GM19025 (cell line): ENCODE measurements at regions not wholly inside any gene's neighbourhood (a gene's known extent, or its start where the extent isn't known, plus 50 kb on each side); places are given as distances from the start of the nearest gene placed in this dataset.
"Not testable (repeated sequence)": the region's sequence is repeated elsewhere in the genome, so short reads cannot be mapped to it uniquely, and the experiment has no call there.

Source experiments
- ATAC-seq: cut with Tn5 transposase; IDR thresholded peaks from one replicate; pipeline ENCODE4 v1.9.1; 2021; ENCODE audit warnings: mild to moderate bottlenecking, low read depth, moderate library complexity; ENCODE audit not compliant: unreplicated experiment

DNA sequence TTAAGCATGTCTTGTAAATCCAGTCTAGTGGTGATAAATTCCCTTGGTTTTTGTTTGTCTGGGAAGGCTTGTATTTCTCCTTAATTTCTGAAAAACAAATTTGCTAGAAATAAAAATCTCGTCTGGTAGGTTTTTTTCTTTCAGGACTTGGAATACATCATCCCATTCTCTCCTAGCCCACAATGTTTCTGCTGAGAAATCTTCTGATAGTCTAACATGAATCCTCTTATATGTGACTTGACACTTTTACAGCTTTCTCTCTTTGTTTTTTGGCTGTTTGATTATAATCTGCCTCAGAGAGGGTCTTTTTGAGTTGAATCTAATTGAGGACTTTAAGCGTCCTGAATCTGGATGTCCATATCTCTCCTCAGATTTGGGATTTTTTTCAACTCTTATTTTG, 104.9 kb downstream of the FEM1C start:
- no peak for ATAC-seq

DNA sequence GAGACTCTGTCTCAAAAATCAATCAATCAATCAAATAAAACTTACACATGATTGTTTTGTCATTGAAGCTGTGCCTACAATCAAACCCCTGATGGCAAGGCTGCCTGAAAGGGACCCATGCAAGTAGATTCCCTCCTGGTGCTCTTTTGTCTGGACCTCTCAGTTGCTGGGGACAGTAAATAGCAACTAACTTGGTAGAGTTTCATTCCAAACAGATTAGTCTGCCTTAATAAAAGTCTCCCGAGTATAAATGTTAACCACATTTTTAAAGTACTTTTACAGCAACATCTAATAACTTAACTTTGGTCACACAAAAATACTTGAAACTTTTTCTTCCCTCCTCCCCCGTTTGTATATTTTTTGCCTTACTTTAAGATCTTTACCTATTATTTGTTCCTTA, 105.5 kb downstream of the FEM1C start:
- no peak for ATAC-seq

DNA sequence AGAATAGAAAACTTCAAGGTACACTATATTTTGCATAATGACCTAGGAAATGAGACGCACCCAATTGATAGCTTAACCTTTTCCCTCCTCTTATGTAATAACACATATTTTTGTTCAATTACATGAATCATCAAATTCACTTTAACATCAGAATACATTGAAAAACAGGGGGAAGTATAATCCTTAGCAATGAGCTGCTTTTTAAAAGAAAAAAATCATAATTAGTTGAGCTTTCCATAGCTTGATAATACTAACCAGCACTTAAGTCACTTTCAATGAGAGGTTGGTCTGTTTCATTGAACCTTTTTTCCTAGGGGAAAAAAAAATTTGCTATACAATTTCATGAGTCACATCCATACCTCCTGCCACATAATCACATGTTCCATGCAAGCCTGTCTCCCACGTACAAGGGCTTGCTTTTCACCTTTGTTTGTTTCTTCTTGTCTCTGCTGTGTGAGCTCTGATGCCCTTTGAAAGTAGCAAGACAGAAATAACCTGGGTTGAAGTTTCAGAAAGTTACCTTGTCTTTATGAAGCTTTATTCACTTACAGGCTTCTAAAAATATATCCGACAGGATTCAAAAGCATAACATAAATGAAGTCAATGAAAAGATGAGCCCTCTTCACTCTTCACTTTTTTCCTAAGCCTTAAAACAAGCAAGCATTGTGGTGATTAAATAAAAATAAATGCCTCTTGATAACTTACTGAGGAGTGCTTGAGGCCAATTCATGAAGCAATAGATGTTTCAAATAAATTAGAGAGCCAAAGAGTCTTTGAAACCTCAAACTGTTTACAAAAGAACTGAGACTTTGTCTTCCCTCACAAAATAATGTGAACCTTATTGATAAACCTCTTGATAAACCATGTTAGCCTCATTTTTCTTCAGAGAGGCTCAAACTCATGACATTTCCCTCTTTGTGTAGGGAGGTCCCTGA, 108.5 kb downstream of the FEM1C start:
- no peak for ATAC-seq

DNA sequence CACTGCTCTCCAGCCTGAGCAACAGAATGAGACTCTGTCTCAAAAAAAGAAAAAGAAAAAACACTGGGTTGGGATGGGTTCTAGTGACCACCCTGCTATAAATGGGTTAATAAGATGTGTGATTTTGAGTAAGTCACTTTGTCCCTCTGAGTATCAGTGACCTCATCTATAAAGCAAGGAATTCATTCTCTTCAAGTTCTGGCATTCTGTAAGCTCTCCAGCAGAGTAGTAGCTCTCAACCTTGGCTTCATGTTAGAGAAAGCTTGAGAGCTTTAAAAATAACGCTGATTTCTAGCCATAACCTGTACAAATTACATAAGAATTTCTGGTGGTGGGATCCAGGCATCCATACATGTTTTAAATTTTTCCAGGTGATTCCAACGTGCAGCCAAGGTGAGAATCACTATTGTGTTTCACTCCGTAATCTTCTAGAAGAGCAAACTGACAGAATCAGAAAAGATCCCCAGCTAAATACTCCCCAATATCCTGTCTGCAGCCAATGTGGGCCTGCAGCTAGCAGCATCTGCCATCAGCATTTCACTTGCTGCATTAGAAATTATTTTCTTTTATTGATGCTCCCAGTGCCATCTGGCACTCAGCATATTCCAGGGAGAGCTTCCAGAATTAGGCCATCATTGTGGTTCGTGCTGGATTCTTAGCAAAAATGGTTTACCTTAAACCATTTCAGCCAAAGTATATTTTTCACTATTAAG, 109.4 kb downstream of the FEM1C start:
- ATAC-seq, result no peak

DNA sequence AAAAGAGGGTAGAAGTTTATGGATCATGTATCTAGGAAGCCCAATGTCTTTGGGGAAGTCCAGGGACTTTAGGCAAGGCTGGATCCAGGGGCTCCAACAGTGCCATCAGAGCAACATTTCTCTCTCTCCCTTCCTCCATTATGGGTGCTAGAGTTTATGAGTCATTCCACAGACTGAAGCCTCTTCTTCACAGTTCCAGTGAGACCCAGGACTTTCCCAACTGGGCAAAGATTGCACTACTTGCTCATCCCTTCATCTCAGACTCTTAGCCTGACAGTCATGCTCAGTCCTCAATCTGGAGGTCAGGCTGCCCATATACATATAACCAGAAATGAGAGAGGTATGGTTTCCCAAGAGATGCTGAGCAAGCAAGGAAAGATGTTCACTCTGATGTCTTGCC, 110.7 kb downstream of the FEM1C start:
- ATAC-seq, result no peak

DNA sequence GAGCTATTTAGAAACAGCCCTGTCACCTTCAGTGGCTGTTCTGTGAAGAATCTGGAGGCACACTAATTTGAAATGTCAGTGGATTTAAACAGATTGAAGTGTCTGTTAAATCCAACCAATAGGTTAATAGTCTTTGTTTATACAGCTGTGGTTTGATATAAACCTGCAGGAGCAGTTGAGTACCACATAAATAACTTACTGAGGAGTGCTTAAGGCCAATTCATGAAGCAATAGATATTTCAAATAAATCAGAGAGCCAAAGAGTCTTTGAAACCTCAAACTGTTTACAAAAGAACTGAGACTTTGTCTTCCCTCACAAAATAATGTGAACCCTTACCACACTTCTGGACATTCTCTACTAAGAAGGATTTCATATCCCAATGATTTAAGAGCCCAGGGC, 111.9 kb downstream of the FEM1C start:
- ATAC-seq, result no peak

DNA sequence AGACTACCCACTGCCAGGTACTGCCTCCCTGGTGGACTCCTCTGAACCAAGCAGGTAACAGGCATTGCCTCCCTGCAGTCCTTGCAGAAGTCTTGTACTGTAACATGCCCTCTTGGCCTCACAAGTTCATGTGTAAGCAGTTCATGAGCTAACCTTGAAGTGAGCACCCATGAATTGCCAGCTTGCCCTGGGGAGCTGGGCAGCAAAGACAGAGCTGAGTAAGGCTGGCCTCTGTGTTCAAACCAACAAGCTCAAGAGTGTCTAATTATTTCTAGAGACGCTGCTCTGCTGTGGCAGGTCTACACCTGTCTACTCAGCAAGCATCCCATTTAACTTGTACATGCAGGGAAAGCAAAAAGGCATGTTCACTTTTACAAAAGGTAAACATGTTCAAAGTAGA, 113.5 kb downstream of the FEM1C start:
- ATAC-seq, result no peak

DNA sequence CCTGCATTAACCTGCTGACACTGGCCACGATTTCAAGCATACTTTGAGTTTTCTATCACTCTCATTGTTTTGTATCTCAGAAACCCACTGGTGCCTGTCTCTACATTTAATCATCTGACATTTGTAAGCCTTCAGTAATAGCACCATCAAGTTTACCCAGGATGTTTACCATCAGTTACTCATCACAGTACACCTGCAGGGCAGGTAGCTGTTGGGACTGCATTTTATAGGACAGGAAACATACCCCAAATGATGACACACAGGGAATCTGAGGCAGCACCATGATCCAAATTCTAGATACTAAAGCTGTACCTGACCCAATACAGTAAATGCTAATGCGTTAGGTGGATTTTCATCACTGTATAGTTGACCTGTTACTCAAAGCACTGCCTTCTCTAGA, 114.2 kb downstream of the FEM1C start:
- ATAC-seq, result no peak

DNA sequence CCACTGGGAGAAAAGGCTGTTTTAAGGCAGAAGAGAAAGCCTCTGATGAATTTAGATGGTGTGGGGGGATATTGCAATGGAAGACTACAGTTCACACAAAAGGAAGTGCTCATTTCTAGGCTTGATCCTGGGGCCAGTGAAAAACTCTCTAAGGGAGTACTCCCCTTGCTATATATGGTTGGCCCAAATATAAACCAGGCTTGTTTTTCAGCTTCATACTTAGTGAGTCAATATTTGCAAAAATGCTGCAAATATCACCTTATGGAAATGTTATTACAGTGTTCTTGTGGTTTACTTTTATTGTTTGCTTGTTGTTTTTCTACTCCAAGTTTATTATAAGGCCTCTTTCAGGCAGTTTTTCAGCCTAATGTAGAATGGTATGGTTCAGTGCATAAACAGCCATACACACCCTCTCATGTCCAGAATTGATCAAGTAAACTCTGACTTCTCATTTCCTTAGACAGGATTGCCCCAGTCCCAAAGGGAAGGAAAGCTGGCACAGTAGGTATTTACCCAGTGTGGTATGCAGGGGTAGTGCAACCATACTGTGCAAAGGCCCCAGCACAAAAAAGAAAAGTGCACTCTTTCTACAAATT, 115.1 kb downstream of the FEM1C start:
- no peak for ATAC-seq

DNA sequence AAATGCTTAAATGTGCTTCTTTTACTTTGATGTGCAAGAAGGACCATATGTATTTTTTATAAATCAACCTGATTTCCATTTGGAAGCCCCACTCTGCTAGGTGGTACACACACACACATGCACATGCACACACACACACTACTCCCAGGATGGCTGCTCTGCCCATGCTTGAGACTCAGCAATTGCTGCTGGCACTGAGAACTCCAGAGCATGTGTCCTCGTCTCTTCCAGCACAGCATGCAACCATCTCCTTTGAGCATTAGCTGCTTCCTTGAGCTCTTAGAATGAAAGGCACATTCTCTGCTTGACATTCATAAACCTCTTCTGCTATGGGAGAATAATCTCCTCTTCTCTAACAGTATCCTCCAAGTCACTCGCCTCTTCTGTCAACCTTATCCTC, 115.9 kb downstream of the FEM1C start:
- no peak for ATAC-seq

DNA sequence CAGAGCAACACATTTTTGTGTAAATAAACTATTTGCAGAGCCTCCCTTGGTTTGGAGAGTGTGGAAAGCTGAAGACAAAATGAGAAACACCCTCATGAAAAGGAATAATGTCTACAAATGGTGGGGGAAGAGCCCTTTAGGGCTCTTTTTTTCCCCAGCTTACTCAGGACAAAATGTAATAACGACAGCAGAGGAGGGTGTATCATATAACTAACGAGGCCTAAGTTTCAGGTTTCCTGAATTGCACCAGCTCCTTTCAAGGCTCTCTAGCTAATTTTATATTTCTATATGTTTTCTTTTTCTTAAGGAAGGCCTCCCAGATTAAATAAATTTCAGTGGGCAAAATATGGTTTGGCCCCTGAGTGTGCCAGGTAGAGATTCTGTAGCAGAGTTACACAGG, 116.3 kb downstream of the FEM1C start:
- ATAC-seq, result no peak

DNA sequence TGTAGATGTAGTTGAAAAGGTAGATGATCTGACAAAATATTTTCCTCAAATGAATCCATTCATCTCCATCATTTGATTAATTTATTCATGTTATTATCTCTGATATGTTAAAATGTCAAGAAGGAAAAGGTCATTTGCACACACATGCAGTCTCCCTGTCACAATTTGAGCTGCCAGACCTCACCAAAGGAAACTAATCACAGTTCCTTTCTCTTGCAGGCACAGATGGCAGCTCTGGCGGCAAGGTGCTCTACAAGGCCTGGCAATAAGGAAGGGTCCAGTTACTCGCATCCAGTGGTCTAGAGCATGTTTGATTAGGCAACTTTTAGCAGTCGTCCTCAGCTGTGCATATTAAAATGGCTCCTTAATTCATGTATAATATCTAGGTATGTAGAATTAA, 120.1 kb downstream of the FEM1C start:
- no peak for ATAC-seq

DNA sequence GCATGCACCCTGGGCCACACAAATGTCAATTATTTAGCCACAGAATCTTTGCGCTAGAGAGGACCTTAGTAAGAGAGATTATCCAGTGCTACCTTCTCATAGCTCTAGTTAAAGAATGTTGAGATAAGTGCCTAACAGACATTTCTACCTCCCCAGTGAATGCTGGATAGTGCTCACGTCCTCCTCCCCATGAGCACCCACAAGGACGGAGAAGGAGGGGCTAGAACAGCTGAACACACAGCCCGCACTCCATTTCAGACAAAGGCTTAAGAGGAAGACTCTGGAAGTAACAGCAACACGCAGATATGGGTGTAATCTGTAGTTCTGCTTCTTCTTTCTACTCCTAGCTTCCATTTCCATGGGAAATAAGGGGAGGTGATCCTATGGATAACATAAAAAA, 120.5 kb downstream of the FEM1C start:
- no peak for ATAC-seq

DNA sequence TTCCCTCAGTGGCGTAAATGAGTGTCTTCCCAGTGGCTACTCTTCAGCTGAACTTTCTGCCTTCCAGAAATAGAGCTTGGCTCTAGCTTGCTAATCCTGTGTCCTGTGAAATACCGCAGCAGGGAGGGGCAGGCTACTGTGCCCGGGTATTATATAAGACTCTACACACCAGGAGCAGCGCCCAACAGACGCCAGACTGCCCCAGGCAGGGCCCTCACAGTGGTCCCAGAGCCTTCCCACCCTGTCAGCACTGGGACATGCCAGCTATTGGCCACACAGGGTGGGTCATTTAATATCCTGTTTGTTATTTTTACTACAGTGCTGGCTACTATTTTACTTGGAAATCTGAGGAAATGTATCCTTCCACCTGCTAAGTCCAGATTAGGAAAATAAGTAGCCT, 121.0 kb downstream of the FEM1C start:
- no peak for ATAC-seq

DNA sequence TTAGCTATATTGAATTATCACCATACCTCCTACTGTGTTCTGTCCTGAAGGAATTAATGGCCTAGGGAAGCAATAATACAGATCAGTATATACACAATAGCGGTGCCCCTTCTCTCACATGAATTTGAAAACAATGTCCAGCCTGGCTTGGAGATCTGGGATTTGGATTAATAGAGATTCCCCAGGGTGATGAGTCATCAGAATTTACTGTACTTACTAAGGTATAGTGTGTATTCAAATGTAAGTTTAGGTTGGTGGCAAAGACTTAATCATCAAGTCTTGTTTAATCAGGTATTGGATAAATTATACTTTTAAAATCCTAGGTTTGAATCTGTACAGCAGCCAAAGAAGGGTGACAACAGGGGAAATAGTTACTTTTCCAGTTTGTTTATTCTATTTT, 121.5 kb downstream of the FEM1C start:
- ATAC-seq, result no peak

DNA sequence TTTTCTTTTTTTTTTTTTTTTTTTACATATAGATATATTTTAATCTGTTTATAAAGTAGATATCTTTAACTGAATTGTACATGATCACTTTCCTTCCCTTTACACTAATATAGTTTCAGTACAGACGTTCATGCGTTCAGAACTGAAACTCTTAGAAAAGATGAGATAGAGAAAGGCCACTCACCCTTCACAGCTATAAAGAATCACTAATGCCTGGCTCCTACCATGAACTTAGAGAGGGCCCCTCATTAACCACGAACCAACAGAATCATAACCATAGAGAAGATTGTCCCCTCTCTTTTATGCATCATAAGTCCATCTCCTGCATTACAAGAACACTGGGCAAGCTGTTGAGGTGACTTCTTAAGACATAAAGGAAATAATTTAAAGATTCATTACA, 123.8 kb downstream of the FEM1C start:
- ATAC-seq, result not testable (repeated sequence)

DNA sequence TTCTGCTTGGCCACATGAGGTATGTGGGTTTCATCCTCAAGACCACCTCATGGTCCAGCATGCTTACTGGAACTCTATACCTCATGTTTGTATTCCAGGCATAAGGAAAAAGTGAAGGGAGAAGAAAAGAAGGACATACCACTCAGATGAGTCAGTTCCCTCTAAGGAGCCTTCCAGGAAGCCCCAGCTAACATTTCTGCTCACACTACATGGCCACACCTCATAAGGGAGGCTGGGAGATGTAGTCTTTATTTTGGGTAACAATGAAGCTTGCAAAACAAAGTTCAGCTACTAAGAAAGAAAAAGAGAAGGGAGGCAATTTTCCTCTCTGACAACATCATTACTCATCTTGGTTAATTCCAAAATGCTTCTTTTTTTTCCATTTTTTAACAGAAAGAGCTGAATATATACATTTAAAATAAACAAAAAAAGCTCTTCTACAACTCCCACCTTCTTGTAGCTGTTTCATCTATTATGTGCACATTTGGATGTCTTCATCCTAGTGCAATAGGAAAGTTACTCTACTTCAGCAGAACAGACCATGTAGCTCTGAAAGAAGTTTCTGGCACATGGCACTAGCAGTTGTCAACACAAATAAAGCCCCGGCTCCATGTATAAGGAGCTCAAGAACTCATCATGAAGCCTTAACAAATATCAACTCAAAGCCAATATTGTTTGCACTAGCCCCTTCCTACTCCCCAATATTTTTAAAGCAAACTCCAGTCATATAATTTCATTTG, 123.6 kb upstream of the CCDC112 start:
- ATAC-seq, result no peak

DNA sequence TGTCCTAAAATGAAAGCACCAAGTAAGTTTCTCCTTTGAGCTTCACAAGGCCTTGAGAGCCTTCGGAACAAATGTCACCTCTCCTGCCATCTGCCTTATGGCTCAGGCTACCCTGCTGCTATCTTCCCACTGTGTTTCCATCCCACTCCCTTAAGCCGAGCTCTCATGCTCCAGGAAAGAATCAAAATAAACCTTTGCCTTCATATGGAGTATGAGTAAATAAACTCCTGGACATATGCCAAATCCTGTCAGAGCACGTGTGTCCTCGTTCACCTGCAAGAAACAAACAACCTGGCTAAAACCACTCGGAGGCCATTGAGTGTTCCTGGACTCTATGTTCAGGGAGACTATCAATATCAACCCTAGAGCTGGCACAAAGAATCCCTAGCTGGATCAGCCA, 122.3 kb upstream of the CCDC112 start:
- ATAC-seq, result no peak

DNA sequence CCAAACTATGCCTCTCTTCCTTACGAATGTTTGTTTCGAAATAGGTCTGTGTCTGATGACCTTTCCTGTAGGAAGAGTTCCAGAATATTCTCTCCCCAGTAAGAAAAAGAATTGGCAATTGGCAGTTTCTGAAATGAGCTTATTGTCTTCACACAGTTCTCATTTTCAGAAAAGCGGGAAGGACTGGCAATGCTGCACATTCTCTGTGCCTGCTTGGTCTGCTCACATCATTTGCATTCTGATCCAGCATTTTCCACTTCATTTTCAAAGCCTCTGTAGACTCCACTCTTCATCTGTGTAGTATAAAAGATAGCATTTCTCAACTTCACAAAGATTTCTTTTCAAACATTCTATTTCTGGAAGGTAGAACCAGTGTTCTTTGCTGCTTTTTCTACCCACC, 120.6 kb upstream of the CCDC112 start:
- no peak for ATAC-seq

DNA sequence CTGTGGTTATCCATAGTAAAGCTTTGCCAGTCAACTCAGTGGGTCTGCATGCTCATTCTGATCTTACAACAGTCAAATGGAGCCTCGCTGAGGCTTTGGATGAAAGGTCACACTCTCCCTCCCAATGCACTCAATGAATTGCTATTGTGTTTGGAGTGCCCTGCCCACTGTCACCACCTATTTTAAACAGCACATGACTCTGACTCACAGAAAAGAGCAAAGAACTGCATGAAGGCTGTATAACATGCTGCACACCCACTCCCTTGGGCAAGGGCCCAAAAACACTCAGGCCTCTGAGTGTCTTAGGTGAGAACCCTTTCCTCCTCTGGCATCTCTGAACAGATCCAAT, 118.7 kb upstream of the CCDC112 start:
- ATAC-seq, result no peak
